Adrenal gland (tissue), 5 donors: ENCODE measurements at regions not wholly inside any gene's neighbourhood (a gene's known extent, or its start where the extent isn't known, plus 50 kb on each side); places are given as distances from the start of the nearest gene placed in this dataset.

Source experiments
- CTCF ChIP-seq, 6 experiments: fragments of 450-650 bp in 4 of 6; fragments of 200-600 bp in 2 of 6; sonication (generic) in 1 of 6; IDR thresholded peaks; 1 replicate in 5 of 6; 2 replicates in 1 of 6; pipeline versions ENCODE4 v1.5.1 to v1.8.0; 2016 to 2021; ENCODE audit warnings: antibody characterized with exemption in 6 of 6, mild to moderate bottlenecking in 2 of 6, moderate library complexity in 1 of 6
- POLR2A ChIP-seq, 2 donors: fragments of 450-650 bp; IDR thresholded peaks; one replicate each; pipeline ENCODE4 v1.6.1; 2017; ENCODE audit warnings: antibody characterized with exemption in 2 of 2, mild to moderate bottlenecking in 2 of 2, moderate library complexity in 1 of 2
- donor health status: DM: no; HTN: no; CAD: no.

GRCh38 chr9:109831998-109832658 is 52.1 kb downstream of the PALM2AKAP2 start:
- no peak for TF ChIP-seq CTCF (IDR thresholded peaks at IDR 0.05)
- TF ChIP-seq POLR2A (IDR thresholded peaks at IDR 0.05), result no peak
